OCI-LY3 (cell line): ENCODE measurements at regions not wholly inside any gene's neighbourhood (a gene's known extent, or its start where the extent isn't known, plus 50 kb on each side); places are given as distances from the start of the nearest gene placed in this dataset.
A peak's percentile ranks its signal among the peaks of the same experiment; 100 is the strongest.

Experiments used
- H2AFZ ChIP-seq: fragments of 200-600, 300-600 bp; shearing (Covaris generic); 2 replicates; pipeline ENCODE4 v1.6.0; 2014; ENCODE audit warnings: antibody characterized with exemption, low read depth, low read length
- H3K27ac ChIP-seq: fragments of 200-600, 300-600 bp; sonication (generic); 2 replicates; pipeline ENCODE4 v1.5.1; 2014; ENCODE audit warnings: mild to moderate bottlenecking, low read length, moderate library complexity, mixed read lengths
- H3K27me3 ChIP-seq: fragments of 200-600, 300-600 bp; sonication (generic); 2 replicates; pipeline ENCODE4 v1.6.1; 2014; ENCODE audit warnings: low read depth, low read length, mixed read lengths
- H3K36me3 ChIP-seq: fragments of 200-600, 300-600 bp; sonication (generic); replicated peaks from 2 replicates; pipeline ENCODE3; 2014; ENCODE audit warnings: low read depth, low read length, mixed read lengths
- H3K4me1 ChIP-seq: fragments of 300-600, 200-600 bp; sonication (generic); 2 replicates; pipeline ENCODE4 v1.6.1; 2014; ENCODE audit warnings: low read length, mixed read lengths
- H3K4me2 ChIP-seq: fragments of 200-600, 300-600 bp; sonication (generic); 2 replicates; pipeline ENCODE4 v1.6.1; 2014; ENCODE audit warnings: low read length, mixed read lengths
- H3K4me3 ChIP-seq: fragments of 300-600, 200-600 bp; sonication (generic); 2 replicates; pipeline ENCODE4 v1.5.1; 2014; ENCODE audit warnings: antibody characterized with exemption, mild to moderate bottlenecking, low read length, moderate library complexity
- H3K79me2 ChIP-seq: fragments of 300-600, 200-600 bp; shearing (Covaris generic); 2 replicates; pipeline ENCODE4 v1.6.1; 2014; ENCODE audit warnings: mild to moderate bottlenecking, low read length, mixed read lengths
- H3K9ac ChIP-seq: fragments of 300-600, 200-600 bp; shearing (Covaris generic); 2 replicates; pipeline ENCODE4 v1.6.0; 2014; ENCODE audit warnings: mild to moderate bottlenecking, low read length, moderate library complexity
- H3K9me3 ChIP-seq: fragments of 200-600, 300-600 bp; shearing (Covaris generic); 2 replicates; pipeline ENCODE4 v1.6.1; 2014; ENCODE audit warnings: low read length, mixed read lengths; ENCODE audit not compliant: insufficient read depth
- H4K20me1 ChIP-seq: fragments of 200-600, 300-600 bp; sonication (generic); 2 replicates; pipeline ENCODE4 v1.6.1; 2016; ENCODE audit warnings: low read length, mixed read lengths; ENCODE audit not compliant: insufficient read depth
- EZH2phosphoT487 ChIP-seq: fragments of 200-600 bp; shearing (Covaris generic); IDR thresholded peaks from 2 replicates; pipeline ENCODE4 v1.6.1; 2018; ENCODE audit warnings: antibody characterized with exemption, mixed run types, low read depth
- TF ChIP-seq, protein P1 (sequence below): fragments of 200-600, 300-600 bp; sonication (generic); IDR thresholded peaks from 2 replicates; pipeline ENCODE4 v1.5.1; 2014; ENCODE audit warnings: antibody characterized with exemption, low read length, low read depth

DNA sequence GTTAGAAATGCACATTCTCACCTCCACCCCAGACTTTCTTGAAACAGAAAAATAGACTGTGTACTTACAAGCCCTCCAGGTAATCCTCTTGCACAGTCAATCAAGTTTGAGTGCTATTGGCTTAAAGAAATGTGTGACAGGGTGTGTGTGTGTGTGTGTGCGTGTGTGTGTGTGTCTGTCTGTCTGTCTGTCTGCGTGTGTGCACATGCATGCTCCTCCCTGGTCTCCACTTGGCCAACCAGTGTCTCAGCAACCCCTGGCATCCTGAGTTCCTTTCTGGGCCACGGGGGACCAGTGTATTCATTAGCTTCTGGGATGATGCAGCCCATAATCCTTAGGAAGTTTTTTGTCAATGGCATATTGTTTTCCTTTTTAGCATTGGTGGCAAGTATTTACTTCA is 128.8 kb upstream of the IL12A start:
- no peak overlapping the region for H3K4me3 ChIP-seq
- no peaks in the 10 kb centered on the region for H4K20me1 ChIP-seq
- H3K9ac ChIP-seq, result no peak overlapping the region
- TF ChIP-seq, protein P1, sequence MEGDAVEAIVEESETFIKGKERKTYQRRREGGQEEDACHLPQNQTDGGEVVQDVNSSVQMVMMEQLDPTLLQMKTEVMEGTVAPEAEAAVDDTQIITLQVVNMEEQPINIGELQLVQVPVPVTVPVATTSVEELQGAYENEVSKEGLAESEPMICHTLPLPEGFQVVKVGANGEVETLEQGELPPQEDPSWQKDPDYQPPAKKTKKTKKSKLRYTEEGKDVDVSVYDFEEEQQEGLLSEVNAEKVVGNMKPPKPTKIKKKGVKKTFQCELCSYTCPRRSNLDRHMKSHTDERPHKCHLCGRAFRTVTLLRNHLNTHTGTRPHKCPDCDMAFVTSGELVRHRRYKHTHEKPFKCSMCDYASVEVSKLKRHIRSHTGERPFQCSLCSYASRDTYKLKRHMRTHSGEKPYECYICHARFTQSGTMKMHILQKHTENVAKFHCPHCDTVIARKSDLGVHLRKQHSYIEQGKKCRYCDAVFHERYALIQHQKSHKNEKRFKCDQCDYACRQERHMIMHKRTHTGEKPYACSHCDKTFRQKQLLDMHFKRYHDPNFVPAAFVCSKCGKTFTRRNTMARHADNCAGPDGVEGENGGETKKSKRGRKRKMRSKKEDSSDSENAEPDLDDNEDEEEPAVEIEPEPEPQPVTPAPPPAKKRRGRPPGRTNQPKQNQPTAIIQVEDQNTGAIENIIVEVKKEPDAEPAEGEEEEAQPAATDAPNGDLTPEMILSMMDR, result no peak
- TF ChIP-seq EZH2phosphoT487, result no peak
- H3K27ac ChIP-seq, result no peak overlapping the region
- no peak overlapping the region for H3K4me2 ChIP-seq
- no peaks in the 10 kb centered on the region for H3K79me2 ChIP-seq
- no peaks in the 10 kb centered on the region for H3K36me3 ChIP-seq
- H3K27me3 ChIP-seq, result no peaks in the 10 kb centered on the region
- H3K9me3 ChIP-seq, result no peaks in the 10 kb centered on the region
- H2AFZ ChIP-seq, result no peak overlapping the region
- peaks cover 27% of the 10 kb centered on the region for H3K4me1 ChIP-seq

DNA sequence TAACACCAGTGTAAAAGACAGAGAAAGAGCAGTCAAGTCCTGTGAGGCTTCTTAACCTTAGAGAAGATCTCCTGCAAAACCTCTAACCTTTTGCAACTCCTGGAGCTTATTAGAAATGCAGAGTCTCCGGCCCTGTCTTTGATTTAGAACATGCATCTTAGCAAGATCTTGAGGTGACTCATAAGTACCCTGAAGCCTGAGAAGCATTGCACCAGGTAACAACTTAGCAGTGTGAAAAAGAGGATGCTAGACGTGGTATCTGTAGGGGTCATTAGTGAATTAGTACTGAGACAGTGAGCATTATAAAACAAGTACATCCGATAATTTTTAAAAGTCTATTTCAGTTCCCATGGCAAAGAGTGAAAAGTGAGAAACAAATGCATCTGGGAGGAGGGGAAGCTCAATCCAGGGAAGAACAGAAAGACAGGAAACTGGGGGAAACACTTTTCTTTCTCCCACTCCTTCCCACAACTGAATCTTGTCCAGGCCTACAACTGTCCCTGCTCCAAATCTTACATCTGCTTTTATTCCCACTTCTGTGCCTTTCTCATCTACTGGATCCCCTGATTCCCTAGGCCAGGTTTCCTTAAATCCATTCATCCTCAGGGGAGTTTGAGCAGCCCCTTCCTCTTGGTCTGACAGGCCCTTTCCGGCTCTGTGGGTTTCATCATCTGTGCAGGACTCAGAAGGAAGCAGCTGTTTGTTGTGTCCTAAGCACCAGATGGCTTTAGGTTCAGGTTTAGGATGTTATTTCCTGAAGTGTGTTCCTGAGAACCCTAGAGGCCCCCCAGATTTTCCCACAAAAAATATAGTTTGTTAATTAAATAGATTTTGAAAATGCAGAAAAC is 128.1 kb upstream of the IL12A start:
- no peaks in the 10 kb centered on the region for H3K79me2 ChIP-seq
- TF ChIP-seq, protein P1, result no peak
- no peak for TF ChIP-seq EZH2phosphoT487
- 0 out of 2 replicates have a peak overlapping the region, but pooled peaks have one; percentile 1 for H3K9ac ChIP-seq
- H3K27me3 ChIP-seq, result no peaks in the 10 kb centered on the region
- no peaks in the 10 kb centered on the region for H3K9me3 ChIP-seq
- 0 out of 2 replicates have a peak overlapping the region, but pooled peaks have one; percentile 2 for H3K4me3 ChIP-seq
- peak overlapping the region; percentile 59 for H3K4me2 ChIP-seq
- H2AFZ ChIP-seq, result peak overlapping the region; percentile 23; the same call in 1 of the 2 replicates
- H4K20me1 ChIP-seq, result no peaks in the 10 kb centered on the region
- peaks cover 27% of the 10 kb centered on the region for H3K4me1 ChIP-seq
- no peaks in the 10 kb centered on the region for H3K36me3 ChIP-seq
- no peak overlapping the region; the same call in 1 of the 2 replicates for H3K27ac ChIP-seq

DNA sequence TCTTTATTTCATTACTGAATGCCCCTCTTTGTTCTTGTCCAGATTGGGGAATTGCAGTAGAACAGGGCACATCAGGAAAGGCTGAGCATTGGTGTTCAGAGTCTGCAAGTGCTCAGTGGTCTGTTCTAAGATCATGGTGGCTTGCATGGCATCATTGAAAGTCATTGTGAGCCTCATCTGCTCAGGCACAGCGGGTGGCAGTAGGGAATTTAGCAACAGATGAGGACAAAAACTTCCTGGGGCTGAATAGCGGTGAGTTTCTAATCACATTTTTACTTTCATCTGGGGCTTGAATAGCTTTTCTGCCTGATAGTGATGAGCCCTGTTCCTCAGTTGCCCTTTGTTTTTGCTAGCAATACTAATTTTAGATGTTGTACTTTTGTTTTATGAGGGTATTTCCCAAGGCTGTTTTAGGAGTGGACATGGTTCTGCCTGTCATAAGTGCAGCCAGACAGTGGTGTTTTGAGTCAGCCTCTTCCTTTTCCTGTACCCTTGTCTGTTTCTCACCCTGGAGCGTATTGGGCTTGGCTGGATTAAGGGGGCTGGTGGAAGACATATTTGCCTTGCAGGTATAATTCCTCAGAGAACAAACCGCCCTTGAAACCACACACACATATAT is 127.2 kb upstream of the IL12A start:
- no peaks in the 10 kb centered on the region for H3K27me3 ChIP-seq
- H3K36me3 ChIP-seq, result no peaks in the 10 kb centered on the region
- no peaks in the 10 kb centered on the region for H3K79me2 ChIP-seq
- no peaks in the 10 kb centered on the region for H4K20me1 ChIP-seq
- peak overlapping the region; percentile 59 for H3K4me2 ChIP-seq
- no peak overlapping the region for H2AFZ ChIP-seq
- no peak overlapping the region; the same call in 1 of the 2 replicates for H3K27ac ChIP-seq
- peak overlapping the region; percentile 2 for H3K4me3 ChIP-seq
- H3K9ac ChIP-seq, result no peak overlapping the region
- H3K9me3 ChIP-seq, result no peaks in the 10 kb centered on the region
- no peak for TF ChIP-seq EZH2phosphoT487
- TF ChIP-seq, protein P1, result no peak
- H3K4me1 ChIP-seq, result peaks cover 27% of the 10 kb centered on the region

DNA sequence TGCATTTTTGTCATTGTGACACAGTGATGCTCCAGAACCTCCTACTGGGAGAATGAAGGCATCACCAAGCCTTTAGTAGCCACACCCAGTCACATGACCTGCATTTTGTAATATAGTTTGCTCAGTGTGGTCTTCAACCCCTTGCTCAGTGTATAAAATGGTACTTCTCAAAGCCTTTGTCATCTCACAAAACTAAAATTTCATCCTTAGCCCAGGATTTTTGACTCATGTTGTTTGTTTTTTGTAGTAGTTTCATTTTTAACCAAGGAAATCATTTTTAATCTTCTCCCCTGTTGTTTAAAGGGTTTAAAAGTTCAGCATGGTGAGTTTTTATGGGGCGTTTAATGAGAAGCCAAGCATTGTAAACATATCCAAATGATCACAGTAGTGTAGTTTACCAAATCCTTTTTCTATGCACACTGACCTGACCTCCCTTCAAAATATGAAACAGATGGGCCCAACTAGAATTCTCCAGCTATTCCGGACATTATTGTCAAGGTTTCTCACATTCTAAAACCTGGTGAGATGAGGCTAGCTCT is 123.5 kb upstream of the IL12A start:
- no peaks in the 10 kb centered on the region for H3K9me3 ChIP-seq
- no peak overlapping the region for H3K4me3 ChIP-seq
- no peak overlapping the region for H2AFZ ChIP-seq
- TF ChIP-seq, protein P1, result no peak
- no peak for TF ChIP-seq EZH2phosphoT487
- no peak overlapping the region for H3K27ac ChIP-seq
- no peak overlapping the region for H3K9ac ChIP-seq
- H3K79me2 ChIP-seq, result no peaks in the 10 kb centered on the region
- peaks cover 24% of the 10 kb centered on the region for H3K4me1 ChIP-seq
- H3K4me2 ChIP-seq, result no peak overlapping the region
- no peaks in the 10 kb centered on the region for H4K20me1 ChIP-seq
- H3K27me3 ChIP-seq, result no peaks in the 10 kb centered on the region
- no peaks in the 10 kb centered on the region for H3K36me3 ChIP-seq
